ENCODE measurements at regions not wholly inside any gene's neighbourhood (a gene's known extent, or its start where the extent isn't known, plus 50 kb on each side); places are given as distances from the start of the nearest gene placed in this dataset.

DNA sequence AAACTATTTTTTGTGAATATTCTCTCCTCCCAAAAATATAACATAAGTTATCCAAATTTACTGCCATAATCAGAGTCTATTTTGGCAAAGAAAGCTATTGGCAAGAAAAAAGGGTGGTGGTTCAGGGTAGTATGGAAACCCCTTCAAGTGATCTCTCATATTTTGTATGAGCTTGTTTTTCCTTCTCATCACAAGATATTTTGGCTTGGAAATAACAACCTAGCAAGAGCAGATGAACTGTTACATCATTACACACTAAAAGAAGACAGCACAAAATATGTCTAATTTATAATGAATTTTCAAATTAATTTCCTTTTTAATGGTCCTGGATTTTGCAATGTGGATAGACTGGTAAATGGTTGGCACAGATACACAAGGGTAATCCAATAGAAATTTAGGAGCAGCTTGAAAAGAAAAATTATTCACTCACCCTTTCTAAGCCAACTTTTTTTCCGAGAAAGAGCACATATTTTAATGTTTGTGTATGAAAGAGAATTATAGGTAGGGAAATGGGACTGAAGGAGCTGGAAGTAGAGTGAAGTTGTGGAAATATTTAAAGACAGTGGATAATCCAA, 225.1 kb downstream of the EFNB2 start:
- Histone ChIP-seq H3K36me3 (ENCODE audit: control insufficient read depth in 2 of 2, insufficient read depth in 1 of 2, low read length in 2 of 2) (no peaks in the 10 kb centered on the region), H3K4me1 (ENCODE audit: control insufficient read depth, insufficient read depth, low read length) (no peaks in the 10 kb centered on the region), H3K27ac (ENCODE audit: extremely low read depth, low read depth, low read length) (no peak overlapping the region), H3K4me3 (ENCODE audit: low read depth, low read length) (no peak overlapping the region), H3K9me3 (ENCODE audit: control insufficient read depth, insufficient read depth, low read depth, low read length) (no peaks in the 10 kb centered on the region)
- ChIA-PET POLR2A (no interaction called here), CTCF (no interaction called here)
- TF ChIP-seq ZNF555 (tag by site-specific recombination; conservative IDR thresholded peaks at IDR 0.05), result no peak

DNA sequence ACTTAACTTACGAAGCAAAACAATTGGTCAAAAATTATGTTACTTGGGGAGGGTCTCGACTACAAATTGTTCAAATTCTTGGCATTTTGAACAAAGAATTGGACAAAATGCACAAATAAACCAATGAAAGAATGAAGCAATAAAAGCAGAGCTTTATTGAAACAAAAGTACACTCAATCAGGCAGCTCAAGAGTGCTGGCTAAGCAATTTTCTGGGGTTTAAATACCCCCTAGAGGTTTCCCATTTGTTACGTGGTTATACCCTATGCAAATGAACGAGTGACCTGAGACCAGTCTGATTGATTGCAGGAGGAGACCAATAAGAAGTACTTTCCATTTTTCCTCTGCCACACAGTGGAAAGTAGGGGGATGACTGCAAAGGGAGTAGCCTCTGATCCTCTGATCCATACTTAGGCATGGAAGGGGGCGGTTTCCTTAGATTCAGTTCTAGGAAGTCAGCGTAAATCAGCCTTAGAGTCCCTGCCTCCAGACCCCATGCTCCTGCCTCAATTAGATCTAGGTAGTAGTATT, 228.6 kb downstream of the EFNB2 start:
- Histone ChIP-seq H3K4me3 (ENCODE audit: low read depth, low read length) (no peak overlapping the region), H3K9me3 (ENCODE audit: control insufficient read depth, insufficient read depth, low read depth, low read length) (no peaks in the 10 kb centered on the region), H3K27ac (ENCODE audit: extremely low read depth, low read depth, low read length) (no peak overlapping the region), H3K36me3 (ENCODE audit: control insufficient read depth in 2 of 2, insufficient read depth in 1 of 2, low read length in 2 of 2) (no peaks in the 10 kb centered on the region), H3K4me1 (ENCODE audit: control insufficient read depth, insufficient read depth, low read length) (no peaks in the 10 kb centered on the region)
- ChIA-PET POLR2A (no interaction called here), CTCF (no interaction called here)
- peak; percentile 52; the same call in 1 of the 2 replicates for TF ChIP-seq ZNF677 (tag by site-specific recombination; IDR thresholded peaks at IDR 0.05)
- TF ChIP-seq, protein P1, sequence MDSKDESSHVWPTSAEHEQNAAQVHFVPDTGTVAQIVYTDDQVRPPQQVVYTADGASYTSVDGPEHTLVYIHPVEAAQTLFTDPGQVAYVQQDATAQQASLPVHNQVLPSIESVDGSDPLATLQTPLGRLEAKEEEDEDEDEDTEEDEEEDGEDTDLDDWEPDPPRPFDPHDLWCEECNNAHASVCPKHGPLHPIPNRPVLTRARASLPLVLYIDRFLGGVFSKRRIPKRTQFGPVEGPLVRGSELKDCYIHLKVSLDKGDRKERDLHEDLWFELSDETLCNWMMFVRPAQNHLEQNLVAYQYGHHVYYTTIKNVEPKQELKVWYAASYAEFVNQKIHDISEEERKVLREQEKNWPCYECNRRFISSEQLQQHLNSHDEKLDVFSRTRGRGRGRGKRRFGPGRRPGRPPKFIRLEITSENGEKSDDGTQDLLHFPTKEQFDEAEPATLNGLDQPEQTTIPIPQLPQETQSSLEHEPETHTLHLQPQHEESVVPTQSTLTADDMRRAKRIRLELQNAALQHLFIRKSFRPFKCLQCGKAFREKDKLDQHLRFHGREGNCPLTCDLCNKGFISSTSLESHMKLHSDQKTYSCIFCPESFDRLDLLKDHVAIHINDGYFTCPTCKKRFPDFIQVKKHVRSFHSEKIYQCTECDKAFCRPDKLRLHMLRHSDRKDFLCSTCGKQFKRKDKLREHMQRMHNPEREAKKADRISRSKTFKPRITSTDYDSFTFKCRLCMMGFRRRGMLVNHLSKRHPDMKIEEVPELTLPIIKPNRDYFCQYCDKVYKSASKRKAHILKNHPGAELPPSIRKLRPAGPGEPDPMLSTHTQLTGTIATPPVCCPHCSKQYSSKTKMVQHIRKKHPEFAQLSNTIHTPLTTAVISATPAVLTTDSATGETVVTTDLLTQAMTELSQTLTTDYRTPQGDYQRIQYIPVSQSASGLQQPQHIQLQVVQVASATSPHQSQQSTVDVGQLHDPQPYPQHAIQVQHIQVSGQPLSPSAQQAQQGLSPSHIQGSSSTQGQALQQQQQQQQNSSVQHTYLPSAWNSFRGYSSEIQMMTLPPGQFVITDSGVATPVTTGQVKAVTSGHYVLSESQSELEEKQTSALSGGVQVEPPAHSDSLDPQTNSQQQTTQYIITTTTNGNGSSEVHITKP (tag by site-specific recombination; IDR thresholded peaks at IDR 0.05), result no peak

DNA sequence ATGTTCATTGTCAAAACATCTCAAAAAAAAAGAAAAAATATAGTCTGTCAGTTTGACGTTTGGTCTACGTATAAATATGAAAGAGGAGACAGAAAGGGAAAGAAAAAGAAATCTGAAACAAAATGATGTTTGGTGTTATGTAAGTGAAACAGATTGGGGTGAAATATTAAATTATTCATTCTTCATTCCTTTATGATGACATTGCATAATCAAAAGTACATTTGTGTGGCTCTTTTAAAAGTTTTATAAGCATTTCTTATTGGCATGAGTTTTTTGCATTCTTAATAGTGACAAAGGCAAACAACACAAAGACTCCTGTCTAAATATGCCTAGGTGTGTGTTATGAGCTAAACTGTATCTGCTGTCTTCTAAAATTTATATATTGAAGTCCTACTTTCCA, 232.6 kb downstream of the EFNB2 start:
- TF ChIP-seq SP2 (tag by site-specific recombination; IDR thresholded peaks at IDR 0.05) (no peak), OVOL3 (tag by site-specific recombination; IDR thresholded peaks at IDR 0.05) (no peak)
- H3K9me3 ChIP-seq (ENCODE audit: control insufficient read depth, insufficient read depth, low read depth, low read length), result no peaks in the 10 kb centered on the region
- H3K4me3 ChIP-seq (ENCODE audit: low read depth, low read length), result no peak overlapping the region
- ChIA-PET POLR2A (no interaction called here), CTCF (interaction anchor here (0.7 kb wide), 1 partner anchor 266 kb away, joined by 3 read pairs; no protein-coding TSS in a partner anchor)
- H3K4me1 ChIP-seq (ENCODE audit: control insufficient read depth, insufficient read depth, low read length), result no peaks in the 10 kb centered on the region
- no peak overlapping the region for H3K27ac ChIP-seq (ENCODE audit: extremely low read depth, low read depth, low read length)
- H3K36me3 ChIP-seq (ENCODE audit: control insufficient read depth in 2 of 2, insufficient read depth in 1 of 2, low read length in 2 of 2), result no peaks in the 10 kb centered on the region

DNA sequence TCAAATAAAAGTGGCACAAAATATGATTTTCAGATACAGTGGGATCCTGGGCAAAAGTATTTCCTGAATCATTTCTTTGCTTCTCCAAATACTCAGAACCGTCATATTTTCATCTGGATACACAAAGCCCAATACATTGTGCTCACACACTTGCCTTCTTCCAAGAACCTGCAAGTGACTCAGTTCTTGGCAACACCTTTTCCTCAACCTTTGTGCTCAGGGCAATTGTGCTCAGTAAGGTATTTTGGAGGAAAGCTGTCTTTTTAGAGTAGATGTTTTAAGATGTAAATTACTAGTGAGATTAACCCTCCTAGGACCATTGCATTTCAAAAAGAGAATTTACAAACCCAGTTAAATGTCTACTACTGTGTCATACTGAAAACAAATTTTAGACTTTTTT, 233.5 kb downstream of the EFNB2 start:
- Histone ChIP-seq H3K36me3 (ENCODE audit: control insufficient read depth in 2 of 2, insufficient read depth in 1 of 2, low read length in 2 of 2) (no peaks in the 10 kb centered on the region), H3K4me3 (ENCODE audit: low read depth, low read length) (no peak overlapping the region), H3K4me1 (ENCODE audit: control insufficient read depth, insufficient read depth, low read length) (no peaks in the 10 kb centered on the region), H3K27ac (ENCODE audit: extremely low read depth, low read depth, low read length) (no peak overlapping the region), H3K9me3 (ENCODE audit: control insufficient read depth, insufficient read depth, low read depth, low read length) (no peaks in the 10 kb centered on the region)
- POLR2A ChIA-PET, result no interaction called here
- CTCF ChIA-PET, result no interaction called here
- TF ChIP-seq ZNF510 (tag by site-specific recombination; IDR thresholded peaks at IDR 0.05; ENCODE audit: insufficient replicate concordance), result no peak
- TF ChIP-seq, protein P2, sequence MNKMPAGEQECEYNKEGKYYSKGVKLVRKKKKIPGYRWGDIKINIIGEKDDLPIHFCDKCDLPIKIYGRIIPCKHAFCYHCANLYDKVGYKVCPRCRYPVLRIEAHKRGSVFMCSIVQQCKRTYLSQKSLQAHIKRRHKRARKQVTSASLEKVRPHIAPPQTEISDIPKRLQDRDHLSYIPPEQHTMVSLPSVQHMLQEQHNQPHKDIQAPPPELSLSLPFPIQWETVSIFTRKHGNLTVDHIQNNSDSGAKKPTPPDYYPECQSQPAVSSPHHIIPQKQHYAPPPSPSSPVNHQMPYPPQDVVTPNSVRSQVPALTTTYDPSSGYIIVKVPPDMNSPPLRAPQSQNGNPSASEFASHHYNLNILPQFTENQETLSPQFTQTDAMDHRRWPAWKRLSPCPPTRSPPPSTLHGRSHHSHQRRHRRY (tag by site-specific recombination; IDR thresholded peaks at IDR 0.05), result no peak
- TF ChIP-seq OSR2 (tag by site-specific recombination; IDR thresholded peaks at IDR 0.05), result no peak
- TF ChIP-seq ZNF112 (tag by site-specific recombination; IDR thresholded peaks at IDR 0.05), result no peak
- TF ChIP-seq ZNF624 (tag by site-specific recombination; IDR thresholded peaks at IDR 0.05), result no peak
- no peak for TF ChIP-seq ZFP69B (tag by site-specific recombination; IDR thresholded peaks at IDR 0.05)
- TF ChIP-seq, protein P3, sequence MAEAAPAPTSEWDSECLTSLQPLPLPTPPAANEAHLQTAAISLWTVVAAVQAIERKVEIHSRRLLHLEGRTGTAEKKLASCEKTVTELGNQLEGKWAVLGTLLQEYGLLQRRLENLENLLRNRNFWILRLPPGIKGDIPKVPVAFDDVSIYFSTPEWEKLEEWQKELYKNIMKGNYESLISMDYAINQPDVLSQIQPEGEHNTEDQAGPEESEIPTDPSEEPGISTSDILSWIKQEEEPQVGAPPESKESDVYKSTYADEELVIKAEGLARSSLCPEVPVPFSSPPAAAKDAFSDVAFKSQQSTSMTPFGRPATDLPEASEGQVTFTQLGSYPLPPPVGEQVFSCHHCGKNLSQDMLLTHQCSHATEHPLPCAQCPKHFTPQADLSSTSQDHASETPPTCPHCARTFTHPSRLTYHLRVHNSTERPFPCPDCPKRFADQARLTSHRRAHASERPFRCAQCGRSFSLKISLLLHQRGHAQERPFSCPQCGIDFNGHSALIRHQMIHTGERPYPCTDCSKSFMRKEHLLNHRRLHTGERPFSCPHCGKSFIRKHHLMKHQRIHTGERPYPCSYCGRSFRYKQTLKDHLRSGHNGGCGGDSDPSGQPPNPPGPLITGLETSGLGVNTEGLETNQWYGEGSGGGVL (tag by site-specific recombination; IDR thresholded peaks at IDR 0.05), result no peak
- TF ChIP-seq, protein P4, sequence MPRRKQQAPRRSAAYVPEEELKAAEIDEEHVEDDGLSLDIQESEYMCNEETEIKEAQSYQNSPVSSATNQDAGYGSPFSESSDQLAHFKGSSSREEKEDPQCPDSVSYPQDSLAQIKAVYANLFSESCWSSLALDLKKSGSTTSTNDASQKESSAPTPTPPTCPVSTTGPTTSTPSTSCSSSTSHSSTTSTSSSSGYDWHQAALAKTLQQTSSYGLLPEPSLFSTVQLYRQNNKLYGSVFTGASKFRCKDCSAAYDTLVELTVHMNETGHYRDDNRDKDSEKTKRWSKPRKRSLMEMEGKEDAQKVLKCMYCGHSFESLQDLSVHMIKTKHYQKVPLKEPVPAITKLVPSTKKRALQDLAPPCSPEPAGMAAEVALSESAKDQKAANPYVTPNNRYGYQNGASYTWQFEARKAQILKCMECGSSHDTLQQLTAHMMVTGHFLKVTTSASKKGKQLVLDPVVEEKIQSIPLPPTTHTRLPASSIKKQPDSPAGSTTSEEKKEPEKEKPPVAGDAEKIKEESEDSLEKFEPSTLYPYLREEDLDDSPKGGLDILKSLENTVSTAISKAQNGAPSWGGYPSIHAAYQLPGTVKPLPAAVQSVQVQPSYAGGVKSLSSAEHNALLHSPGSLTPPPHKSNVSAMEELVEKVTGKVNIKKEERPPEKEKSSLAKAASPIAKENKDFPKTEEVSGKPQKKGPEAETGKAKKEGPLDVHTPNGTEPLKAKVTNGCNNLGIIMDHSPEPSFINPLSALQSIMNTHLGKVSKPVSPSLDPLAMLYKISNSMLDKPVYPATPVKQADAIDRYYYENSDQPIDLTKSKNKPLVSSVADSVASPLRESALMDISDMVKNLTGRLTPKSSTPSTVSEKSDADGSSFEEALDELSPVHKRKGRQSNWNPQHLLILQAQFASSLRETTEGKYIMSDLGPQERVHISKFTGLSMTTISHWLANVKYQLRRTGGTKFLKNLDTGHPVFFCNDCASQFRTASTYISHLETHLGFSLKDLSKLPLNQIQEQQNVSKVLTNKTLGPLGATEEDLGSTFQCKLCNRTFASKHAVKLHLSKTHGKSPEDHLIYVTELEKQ (tag by site-specific recombination; IDR thresholded peaks at IDR 0.05; ENCODE audit: borderline replicate concordance), result no peak
- TF ChIP-seq ZNF311 (tag by site-specific recombination; IDR thresholded peaks at IDR 0.05; ENCODE audit: borderline replicate concordance), result no peak
- TF ChIP-seq, protein P5, sequence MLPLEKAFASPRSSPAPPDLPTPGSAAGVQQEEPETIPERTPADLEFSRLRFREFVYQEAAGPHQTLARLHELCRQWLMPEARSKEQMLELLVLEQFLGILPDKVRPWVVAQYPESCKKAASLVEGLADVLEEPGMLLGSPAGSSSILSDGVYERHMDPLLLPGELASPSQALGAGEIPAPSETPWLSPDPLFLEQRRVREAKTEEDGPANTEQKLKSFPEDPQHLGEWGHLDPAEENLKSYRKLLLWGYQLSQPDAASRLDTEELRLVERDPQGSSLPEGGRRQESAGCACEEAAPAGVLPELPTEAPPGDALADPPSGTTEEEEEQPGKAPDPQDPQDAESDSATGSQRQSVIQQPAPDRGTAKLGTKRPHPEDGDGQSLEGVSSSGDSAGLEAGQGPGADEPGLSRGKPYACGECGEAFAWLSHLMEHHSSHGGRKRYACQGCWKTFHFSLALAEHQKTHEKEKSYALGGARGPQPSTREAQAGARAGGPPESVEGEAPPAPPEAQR (tag by site-specific recombination; IDR thresholded peaks at IDR 0.05), result no peak
